T-cell (primary cell): ENCODE measurements at regions not wholly inside any gene's neighbourhood (a gene's known extent, or its start where the extent isn't known, plus 50 kb on each side); places are given as distances from the start of the nearest gene placed in this dataset.

Source experiments
- ATAC-seq, 4 experiments: fragments of 200-7000 bp in 3 of 4; fragments of 150-1000 bp in 1 of 4; cut with Tn5 transposase; replicated peaks in 1 of 4; 1 replicate in 3 of 4; 2 replicates in 1 of 4; pipeline ENCODE4 v1.10.0; 2021; ENCODE audit warnings: moderate library complexity in 3 of 4, mild to moderate bottlenecking in 2 of 4, moderate number of reproducible peaks in 1 of 4
- CTCF ChIA-PET, 2 donors: fragments of 300-600 bp; sonication (Branson Sonifier 250); formaldehyde crosslinking; loops; one replicate each; lab custom pipeline; 2022; ENCODE audit warnings: antibody characterized with exemption in 2 of 2; lab: Charles Lee
- POLR2A ChIA-PET, 2 donors: fragments of 300-600 bp; sonication (Branson Sonifier 250); formaldehyde crosslinking; loops; one replicate each; lab custom pipeline; 2022; ENCODE audit warnings: antibody characterized with exemption in 2 of 2; lab: Charles Lee
- DNase-seq, 35 experiments: peaks; one replicate each; pipeline versions ENCODE4 v3.0.0 to v3.0.0-alpha.2; 2013 to 2023
- H3K27ac ChIP-seq: one replicate; pipeline ENCODE4 v1.5.1; 2013; ENCODE audit warnings: low read length
- H3K27me3 ChIP-seq, 2 experiments: replicated peaks in 1 of 2; 1 replicate in 1 of 2; 2 replicates in 1 of 2; pipeline versions ENCODE4 v1.6.1 to v1.7.0; 2013; ENCODE audit warnings: low read length in 1 of 2, mixed read lengths in 1 of 2; ENCODE audit not compliant: control insufficient read depth in 2 of 2, insufficient read depth in 2 of 2; ENCODE audit errors: extremely low read depth in 1 of 2
- H3K36me3 ChIP-seq, 2 donors: 1 replicate in 1 of 2; 2 replicates in 1 of 2; pipeline versions ENCODE4 v1.6.1 to v1.7.0; 2013; ENCODE audit warnings: low read length in 1 of 2; ENCODE audit not compliant: control insufficient read depth in 2 of 2, insufficient read depth in 1 of 2; ENCODE audit errors: extremely low read depth in 1 of 2
- H3K4me1 ChIP-seq, 2 experiments: 1 replicate in 1 of 2; 2 replicates in 1 of 2; pipeline versions ENCODE4 v1.6.1 to v1.7.0; 2013; ENCODE audit warnings: low read length in 2 of 2, mixed read lengths in 1 of 2; ENCODE audit not compliant: insufficient read depth in 2 of 2, control insufficient read depth in 1 of 2; ENCODE audit errors: extremely low read depth in 1 of 2
- H3K4me3 ChIP-seq, 2 donors: 1 replicate in 1 of 2; 2 replicates in 1 of 2; pipeline versions ENCODE4 v1.5.1 to v1.7.0; 2013; ENCODE audit warnings: mild to moderate bottlenecking in 2 of 2, low read length in 1 of 2, moderate library complexity in 1 of 2; ENCODE audit not compliant: control insufficient read depth in 1 of 2; ENCODE audit errors: extremely low read depth in 1 of 2
- H3K9me3 ChIP-seq: 2 replicates; pipeline ENCODE4 v1.7.0; 2013
- H3K27ac Mint-ChIP-seq, 2 donors: one replicate each; pipeline ENCODE4 v1.8.0; 2020 to 2021; ENCODE audit warnings: mild to moderate bottlenecking in 2 of 2, mixed read lengths in 2 of 2
- H3K27me3 Mint-ChIP-seq, 2 donors: one replicate each; pipeline ENCODE4 v1.8.0; 2021 to 2022; ENCODE audit warnings: mixed read lengths in 2 of 2
- H3K36me3 Mint-ChIP-seq: one replicate; pipeline ENCODE4 v1.8.0; 2021; ENCODE audit warnings: mixed read lengths
- H3K4me1 Mint-ChIP-seq, 3 donors: one replicate each; pipeline ENCODE4 v1.8.0; 2020 to 2022; ENCODE audit warnings: mixed read lengths in 3 of 3, mild to moderate bottlenecking in 1 of 3
- H3K4me3 Mint-ChIP-seq, 3 donors: one replicate each; pipeline ENCODE4 v1.8.0; 2020 to 2022; ENCODE audit warnings: mild to moderate bottlenecking in 3 of 3, mixed read lengths in 3 of 3, moderate library complexity in 3 of 3
- H3K9me3 Mint-ChIP-seq, 3 donors: one replicate each; pipeline ENCODE4 v1.8.0; 2020 to 2022; ENCODE audit warnings: mixed read lengths in 3 of 3
- WGBS: methylation state at CpG from one replicate; pipeline ENCODE4 v1.1.5; 2013; ENCODE audit warnings: missing lambda C conversion rate; ENCODE audit not compliant: insufficient coverage; 5-methylcytosine and 5-hydroxymethylcytosine counted together

DNA sequence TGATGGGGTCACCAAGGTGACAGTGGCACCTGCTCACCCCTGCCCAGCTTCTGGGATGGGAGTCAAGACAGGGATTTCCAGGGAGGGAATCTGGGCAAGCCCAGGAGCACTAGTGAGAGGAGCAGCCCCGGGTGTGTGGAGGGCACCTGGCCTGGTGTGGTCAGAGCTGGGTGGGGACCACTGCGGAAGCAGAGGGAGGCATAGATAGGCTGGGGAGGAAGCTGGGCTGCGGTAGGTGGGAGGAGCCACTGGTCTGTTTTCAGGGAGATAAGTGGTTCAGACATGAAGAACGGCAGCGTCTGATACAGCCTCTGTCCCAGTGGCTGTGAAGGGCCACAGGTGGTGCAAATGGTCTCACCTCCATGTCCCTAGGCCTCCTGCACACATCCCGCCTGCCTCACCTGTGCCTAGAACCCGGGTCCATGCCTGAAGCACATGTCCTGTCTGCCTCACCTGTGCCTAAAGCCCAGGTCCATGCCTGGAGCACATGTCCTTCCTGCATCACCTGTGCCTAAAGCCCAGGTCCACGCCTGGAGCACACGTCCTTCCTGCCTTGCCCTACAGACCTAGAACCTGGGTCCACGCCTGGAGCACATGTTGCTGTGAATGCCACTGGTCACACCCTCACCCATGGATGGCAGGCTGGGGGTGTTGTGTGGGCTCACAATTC, 325.9 kb upstream of the AJAP1 start:
- no peaks in the 10 kb centered on the region for H3K9me3 ChIP-seq
- H3K27ac Mint-ChIP-seq: no peak overlapping the region
- WGBS: 59% methylated on average over 5 of the region's 10 CpGs
- POLR2A ChIA-PET: no interaction called here
- no peak overlapping the region for H3K27ac ChIP-seq
- CTCF ChIA-PET: no interaction called here
- no peaks in the 10 kb centered on the region for H3K36me3 Mint-ChIP-seq
- H3K4me1 Mint-ChIP-seq: no peaks in the 10 kb centered on the region
- ATAC-seq (no peak), DNase-seq (no peak)
- no peak overlapping the region for H3K4me3 Mint-ChIP-seq
- H3K4me3 ChIP-seq: no peak overlapping the region
- H3K9me3 Mint-ChIP-seq: peaks cover 0 to 2% (median 2%) of the 10 kb centered on the region in 3 donors
- H3K27me3 ChIP-seq: peaks cover 0 to 40% of the 10 kb centered on the region in 2 experiments
- no peaks in the 10 kb centered on the region for H3K4me1 ChIP-seq
- H3K27me3 Mint-ChIP-seq: peaks cover 3 to 12% of the 10 kb centered on the region in 2 donors
- H3K36me3 ChIP-seq: no peaks in the 10 kb centered on the region

DNA sequence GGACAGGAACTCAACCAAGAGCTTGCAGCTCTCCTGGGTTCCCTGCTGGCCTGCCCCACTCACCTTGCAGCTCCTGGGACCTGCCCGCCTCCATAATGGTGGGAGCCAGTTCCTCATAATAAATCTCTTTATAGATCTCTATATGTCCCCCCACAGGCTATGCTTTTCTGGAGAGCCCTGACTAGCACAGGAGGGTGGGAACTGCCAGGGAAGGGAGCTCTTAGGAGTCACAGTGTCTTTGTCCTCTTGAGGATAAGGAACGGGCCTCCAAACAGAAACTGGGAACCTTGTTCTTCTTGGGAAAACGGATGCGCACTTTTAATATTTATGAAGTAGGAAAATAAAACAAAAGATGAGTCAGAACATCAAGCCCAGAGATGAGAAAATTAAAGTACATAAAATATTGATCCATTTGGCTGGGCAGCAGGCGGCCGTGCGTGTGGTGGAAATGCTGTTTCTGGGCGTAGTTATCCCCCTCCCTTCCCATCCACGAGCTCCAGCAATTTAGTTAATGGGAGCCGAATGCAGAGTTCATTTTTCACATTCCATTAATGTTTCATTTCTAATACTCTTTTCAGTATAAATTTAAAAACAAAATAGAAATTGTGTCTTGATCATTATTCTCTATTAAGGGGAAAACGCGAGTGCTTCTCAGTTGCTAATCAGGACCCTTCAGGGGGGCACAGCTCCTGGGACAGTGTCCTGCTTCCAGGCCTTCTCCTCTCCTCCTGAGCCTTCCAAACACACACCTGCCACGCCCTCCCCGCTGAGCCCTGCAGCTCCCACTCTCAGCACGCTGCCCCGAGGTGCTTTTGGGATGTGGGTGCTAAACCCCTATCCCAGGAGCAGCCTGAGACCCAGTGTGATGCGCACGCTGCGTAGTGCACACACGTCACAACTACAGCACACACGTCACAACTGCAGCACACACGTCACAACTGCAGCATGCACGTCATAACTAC, 323.3 kb upstream of the AJAP1 start:
- no peaks in the 10 kb centered on the region for H3K36me3 ChIP-seq
- DNase-seq: no peak
- Mint-ChIP-seq H3K27ac (no peak overlapping the region), H3K9me3 (peaks cover 0 to 4% (median 4%) of the 10 kb centered on the region in 3 donors), H3K36me3 (no peaks in the 10 kb centered on the region), H3K4me1 (no peaks in the 10 kb centered on the region), H3K4me3 (no peak overlapping the region), H3K27me3 (peaks cover 3 to 12% of the 10 kb centered on the region in 2 donors)
- ChIA-PET CTCF (no interaction called here), POLR2A (no interaction called here)
- peaks cover 0 to 45% of the 10 kb centered on the region in 2 experiments for H3K27me3 ChIP-seq
- no peaks in the 10 kb centered on the region for H3K4me1 ChIP-seq
- 95% methylated on average over 12 of the region's 23 CpGs for WGBS
- ATAC-seq: no peak
- H3K27ac ChIP-seq: no peak overlapping the region
- H3K4me3 ChIP-seq: no peak overlapping the region
- H3K9me3 ChIP-seq: no peaks in the 10 kb centered on the region

DNA sequence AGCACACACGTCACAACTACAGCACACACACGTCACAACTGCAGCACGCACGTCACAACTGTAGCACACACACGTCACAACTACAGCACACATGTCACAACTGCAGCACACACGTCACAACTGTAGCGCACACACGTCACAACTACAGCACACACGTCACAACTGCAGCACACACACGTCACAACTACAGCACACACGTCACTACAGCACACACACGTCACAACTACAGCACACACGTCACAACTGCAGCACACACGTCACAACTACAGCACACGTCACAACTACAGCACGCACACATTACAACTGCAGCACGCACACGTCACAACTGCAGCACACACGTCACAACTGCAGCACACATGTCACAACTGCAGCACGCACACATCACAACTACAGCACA, 322.6 kb upstream of the AJAP1 start:
- Mint-ChIP-seq H3K4me3 (no peak overlapping the region), H3K4me1 (no peaks in the 10 kb centered on the region), H3K27ac (no peak overlapping the region), H3K36me3 (no peaks in the 10 kb centered on the region), H3K9me3 (peaks cover 0 to 11% (median 9%) of the 10 kb centered on the region in 3 donors), H3K27me3 (peaks cover 3 to 12% of the 10 kb centered on the region in 2 donors)
- Histone ChIP-seq H3K27ac (no peak overlapping the region), H3K4me1 (no peaks in the 10 kb centered on the region), H3K4me3 (no peak overlapping the region), H3K9me3 (no peaks in the 10 kb centered on the region), H3K36me3 (no peaks in the 10 kb centered on the region), H3K27me3 (peaks cover 0 to 41% of the 10 kb centered on the region in 2 experiments)
- 93% methylated on average over 19 of the region's 20 CpGs for WGBS
- DNase-seq (no peak), ATAC-seq (no peak)
- ChIA-PET CTCF (no interaction called here), POLR2A (no interaction called here)

GRCh38 chr1:4336507-4336906, 317.9 kb upstream of the AJAP1 start:
- DNase-seq (no peak), ATAC-seq (no peak)
- Mint-ChIP-seq H3K4me1 (no peaks in the 10 kb centered on the region), H3K9me3 (peaks cover 0 to 11% (median 9%) of the 10 kb centered on the region in 3 donors), H3K27ac (no peak overlapping the region), H3K27me3 (no peaks in the 10 kb centered on the region), H3K36me3 (no peaks in the 10 kb centered on the region), H3K4me3 (no peak overlapping the region)
- H3K9me3 ChIP-seq: no peaks in the 10 kb centered on the region
- H3K4me1 ChIP-seq: no peaks in the 10 kb centered on the region
- peaks cover 0 to 21% of the 10 kb centered on the region in 2 experiments for H3K27me3 ChIP-seq
- 100% methylated on average over 1 of the region's 3 CpGs for whole genome bisulfite sequencing
- no peak overlapping the region for H3K4me3 ChIP-seq
- H3K27ac ChIP-seq: no peak overlapping the region
- POLR2A ChIA-PET: no interaction called here
- CTCF ChIA-PET: no interaction called here
- no peaks in the 10 kb centered on the region for H3K36me3 ChIP-seq

GRCh38 chr1:4341421-4341820, 313.0 kb upstream of the AJAP1 start:
- H3K9me3 Mint-ChIP-seq: peaks cover 0 to 3% (median 2%) of the 10 kb centered on the region in 3 donors
- WGBS: 83% methylated on average over 4 of the region's 8 CpGs
- Histone ChIP-seq H3K9me3 (no peaks in the 10 kb centered on the region), H3K4me1 (no peaks in the 10 kb centered on the region), H3K27ac (no peak overlapping the region), H3K4me3 (no peak overlapping the region), H3K27me3 (peaks cover 0 to 9% of the 10 kb centered on the region in 2 experiments), H3K36me3 (no peaks in the 10 kb centered on the region)
- no peaks in the 10 kb centered on the region for H3K36me3 Mint-ChIP-seq
- no peaks in the 10 kb centered on the region for H3K4me1 Mint-ChIP-seq
- ChIA-PET CTCF (no interaction called here), POLR2A (no interaction called here)
- H3K27me3 Mint-ChIP-seq: no peaks in the 10 kb centered on the region
- ATAC-seq (no peak), DNase-seq (no peak)
- no peak overlapping the region for H3K4me3 Mint-ChIP-seq
- H3K27ac Mint-ChIP-seq: no peak overlapping the region

- ATAC-seq (no peak), DNase-seq (no peak)
- Mint-ChIP-seq H3K27ac (no peak overlapping the region), H3K36me3 (no peaks in the 10 kb centered on the region), H3K4me1 (no peaks in the 10 kb centered on the region), H3K27me3 (peaks cover 0 to 6% of the 10 kb centered on the region in 2 donors), H3K4me3 (no peak overlapping the region), H3K9me3 (no peaks in the 10 kb centered on the region)
- H3K4me3 ChIP-seq: no peak overlapping the region
- H3K9me3 ChIP-seq: no peaks in the 10 kb centered on the region
- CTCF ChIA-PET: no interaction called here
- peaks cover 0 to 11% of the 10 kb centered on the region in 2 experiments for H3K27me3 ChIP-seq
- WGBS: 72% methylated on average over 13 of the region's 18 CpGs
- no peak overlapping the region for H3K27ac ChIP-seq
- no peaks in the 10 kb centered on the region for H3K36me3 ChIP-seq
- POLR2A ChIA-PET: no interaction called here
- no peaks in the 10 kb centered on the region for H3K4me1 ChIP-seq
These were observed 310.2 kb upstream of the AJAP1 start for GRCh38 chr1:4344065-4344732.
